ENCODE measurements at regions not wholly inside any gene's neighbourhood (a gene's known extent, or its start where the extent isn't known, plus 50 kb on each side); places are given as distances from the start of the nearest gene placed in this dataset.

- ChIA-PET CTCF (no interaction called here), POLR2A (no interaction called here)
- DNase-seq (ENCODE audit: extremely low spot score), result no peak
- TF ChIP-seq FOXK2 (IDR thresholded peaks at IDR 0.05) (no peak), PKNOX1 (IDR thresholded peaks at IDR 0.05) (no peak), ARNT (IDR thresholded peaks at IDR 0.05) (no peak)
These were observed 446.8 kb downstream of the TFAP2B start for GRCh38 chr6:51265426-51265825.

GRCh38 chr6:51266604-51267003 is 447.9 kb downstream of the TFAP2B start:
- TF ChIP-seq CTBP1 (IDR thresholded peaks at IDR 0.05; ENCODE audit: borderline replicate concordance) (no peak), LEF1 (IDR thresholded peaks at IDR 0.05; ENCODE audit: borderline replicate concordance) (no peak), PKNOX1 (IDR thresholded peaks at IDR 0.05) (no peak), ARNT (IDR thresholded peaks at IDR 0.05) (no peak)
- CTCF ChIA-PET, result no interaction called here
- POLR2A ChIA-PET, result no interaction called here
- no peak for DNase-seq (ENCODE audit: extremely low spot score)

- no peak for DNase-seq (ENCODE audit: extremely low spot score)
- CTCF ChIA-PET, result no interaction called here
- POLR2A ChIA-PET, result no interaction called here
- TF ChIP-seq LEF1 (IDR thresholded peaks at IDR 0.05; ENCODE audit: borderline replicate concordance), result no peak
These were observed 450.0 kb downstream of the TFAP2B start for GRCh38 chr6:51268666-51269065.

GRCh38 chr6:51269876-51270275 is 451.2 kb downstream of the TFAP2B start:
- CTCF ChIA-PET, result no interaction called here
- TF ChIP-seq SUZ12 (IDR thresholded peaks at IDR 0.05) (no peak), BHLHE40 (IDR thresholded peaks at IDR 0.05; ENCODE audit: borderline replicate concordance) (no peak), HDGF (IDR thresholded peaks at IDR 0.05; ENCODE audit: borderline replicate concordance) (no peak), LEF1 (IDR thresholded peaks at IDR 0.05; ENCODE audit: borderline replicate concordance) (no peak), ARNT (IDR thresholded peaks at IDR 0.05) (no peak), CTBP1 (IDR thresholded peaks at IDR 0.05; ENCODE audit: borderline replicate concordance) (no peak), ZNF384 (IDR thresholded peaks at IDR 0.05) (no peak), TARDBP (IDR thresholded peaks at IDR 0.05) (no peak)
- DNase-seq (ENCODE audit: extremely low spot score), result no peak
- POLR2A ChIA-PET, result no interaction called here

- TF ChIP-seq ARNT (IDR thresholded peaks at IDR 0.05) (no peak), PKNOX1 (IDR thresholded peaks at IDR 0.05) (no peak), HDGF (IDR thresholded peaks at IDR 0.05; ENCODE audit: borderline replicate concordance) (no peak), FOXM1 (IDR thresholded peaks at IDR 0.05; ENCODE audit: borderline replicate concordance) (no peak), ZNF384 (IDR thresholded peaks at IDR 0.05) (no peak), FOXK2 (IDR thresholded peaks at IDR 0.05) (no peak), NFRKB (IDR thresholded peaks at IDR 0.05) (no peak), FOXA1 (IDR thresholded peaks at IDR 0.05) (no peak), CTBP1 (IDR thresholded peaks at IDR 0.05; ENCODE audit: borderline replicate concordance) (no peak), TARDBP (IDR thresholded peaks at IDR 0.05) (no peak), ELF4 (IDR thresholded peaks at IDR 0.05) (no peak)
- POLR2A ChIA-PET, result no interaction called here
- no peak for DNase-seq (ENCODE audit: extremely low spot score)
These were observed 452.9 kb downstream of the TFAP2B start for GRCh38 chr6:51271615-51272014.

GRCh38 chr6:51273228-51273961 is 454.7 kb downstream of the TFAP2B start:
- TF ChIP-seq SP1 (IDR thresholded peaks at IDR 0.05), result no peak
- TF ChIP-seq CTBP1 (IDR thresholded peaks at IDR 0.05; ENCODE audit: borderline replicate concordance), result no peak
- no peak for TF ChIP-seq FOXM1 (IDR thresholded peaks at IDR 0.05; ENCODE audit: borderline replicate concordance)
- TF ChIP-seq LEF1 (IDR thresholded peaks at IDR 0.05; ENCODE audit: borderline replicate concordance), result no peak
- no peak for TF ChIP-seq FOXA1 (IDR thresholded peaks at IDR 0.05)
- TF ChIP-seq PKNOX1 (IDR thresholded peaks at IDR 0.05), result no peak
- no peak for TF ChIP-seq TARDBP (IDR thresholded peaks at IDR 0.05)
- TF ChIP-seq L3MBTL2 (conservative IDR thresholded peaks at IDR 0.05), result no peak
- POLR2A ChIA-PET, result no interaction called here

More at GRCh38 chr6:51271615-51272014, 452.9 kb downstream of the TFAP2B start:
- CTCF ChIA-PET, result no interaction called here

GRCh38 chr6:51277474-51277873 is 458.8 kb downstream of the TFAP2B start:
- no peak for DNase-seq (ENCODE audit: extremely low spot score)
- ChIA-PET POLR2A (no interaction called here), CTCF (no interaction called here)
- TF ChIP-seq L3MBTL2 (conservative IDR thresholded peaks at IDR 0.05), result no peak
- TF ChIP-seq SP1 (IDR thresholded peaks at IDR 0.05), result no peak
- no peak for TF ChIP-seq LEF1 (IDR thresholded peaks at IDR 0.05; ENCODE audit: borderline replicate concordance)
- TF ChIP-seq HDGF (IDR thresholded peaks at IDR 0.05; ENCODE audit: borderline replicate concordance), result no peak
- no peak for TF ChIP-seq FOXK2 (IDR thresholded peaks at IDR 0.05)
- no peak for TF ChIP-seq NFRKB (IDR thresholded peaks at IDR 0.05)
- no peak for TF ChIP-seq ELF4 (IDR thresholded peaks at IDR 0.05)
- no peak for TF ChIP-seq FOXM1 (IDR thresholded peaks at IDR 0.05; ENCODE audit: borderline replicate concordance)
- TF ChIP-seq ZNF384 (IDR thresholded peaks at IDR 0.05), result no peak
- TF ChIP-seq SUZ12 (IDR thresholded peaks at IDR 0.05), result no peak
- TF ChIP-seq PKNOX1 (IDR thresholded peaks at IDR 0.05), result no peak

More at GRCh38 chr6:51273228-51273961, 454.7 kb downstream of the TFAP2B start:
- no peak for DNase-seq (ENCODE audit: extremely low spot score)
- CTCF ChIA-PET, result interaction anchor here (0.7 to 0.8 kb wide), 2 partner anchors 272 to 481 kb away, joined by 3 to 4 read pairs; no protein-coding TSS in a partner anchor
